ENCODE measurements at regions not wholly inside any gene's neighbourhood (a gene's known extent, or its start where the extent isn't known, plus 50 kb on each side); places are given as distances from the start of the nearest gene placed in this dataset.

DNA sequence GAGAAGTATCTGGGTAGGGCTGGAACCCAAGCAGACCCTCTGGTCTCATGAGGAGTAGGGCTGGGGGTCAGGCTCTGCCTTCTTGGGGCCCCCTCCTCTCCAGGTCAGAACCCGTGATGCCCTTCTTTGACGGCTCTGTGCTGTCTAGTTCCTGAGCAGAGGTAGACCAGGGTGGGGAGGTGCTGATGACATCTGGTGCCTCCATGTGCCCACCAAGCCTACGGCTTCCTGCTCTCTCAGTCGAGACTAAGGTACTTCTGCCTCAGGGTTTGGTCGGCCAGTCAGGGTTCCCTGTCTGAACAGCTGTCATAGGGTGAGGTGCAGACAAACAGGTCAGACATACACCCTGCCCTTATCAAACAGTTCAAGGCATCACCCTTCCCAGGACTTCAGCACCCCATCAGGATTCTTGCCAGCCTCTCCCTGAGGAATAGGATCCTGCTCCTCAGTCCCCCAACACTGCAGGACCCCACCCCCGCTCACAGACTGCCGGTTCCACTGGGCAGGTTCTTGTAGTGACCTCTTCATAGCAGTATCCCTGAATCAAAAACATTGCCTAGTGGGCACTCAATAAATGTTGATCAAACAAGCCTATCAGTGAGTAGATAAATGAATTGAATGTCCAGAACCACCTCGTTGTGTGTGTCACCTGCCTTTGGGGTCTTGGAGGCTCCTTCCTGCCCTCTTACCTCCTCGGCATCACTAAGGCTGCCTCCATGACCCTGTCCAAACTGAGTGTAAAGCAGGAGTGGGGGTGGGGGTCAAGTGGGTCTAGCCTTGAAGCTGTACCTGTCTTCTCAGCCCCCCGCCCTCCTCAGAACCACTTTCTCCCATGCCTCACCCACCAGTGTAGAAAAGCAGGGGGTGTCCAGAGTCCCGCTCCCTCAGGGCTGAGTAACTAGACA lies 158.2 kb downstream of the BUD13 start:
- TF ChIP-seq TEAD4 (IDR thresholded peaks at IDR 0.05) (no peak), TCF12 (IDR thresholded peaks at IDR 0.05; ENCODE audit: low read depth) (no peak), CREB1 (IDR thresholded peaks at IDR 0.05; ENCODE audit: low read depth) (no peak), ZBTB7A (IDR thresholded peaks at IDR 0.05; ENCODE audit: low read depth) (no peak), YY1 (IDR thresholded peaks at IDR 0.05; ENCODE audit: low read depth) (no peak), FOXM1 (IDR thresholded peaks at IDR 0.05; ENCODE audit: borderline replicate concordance, low read depth) (no peak), NFIC (IDR thresholded peaks at IDR 0.05) (no peak), RAD21 (IDR thresholded peaks at IDR 0.05; ENCODE audit: low read depth) (no peak), CEBPB (IDR thresholded peaks at IDR 0.05) (no peak)
- TF ChIP-seq, protein P1, sequence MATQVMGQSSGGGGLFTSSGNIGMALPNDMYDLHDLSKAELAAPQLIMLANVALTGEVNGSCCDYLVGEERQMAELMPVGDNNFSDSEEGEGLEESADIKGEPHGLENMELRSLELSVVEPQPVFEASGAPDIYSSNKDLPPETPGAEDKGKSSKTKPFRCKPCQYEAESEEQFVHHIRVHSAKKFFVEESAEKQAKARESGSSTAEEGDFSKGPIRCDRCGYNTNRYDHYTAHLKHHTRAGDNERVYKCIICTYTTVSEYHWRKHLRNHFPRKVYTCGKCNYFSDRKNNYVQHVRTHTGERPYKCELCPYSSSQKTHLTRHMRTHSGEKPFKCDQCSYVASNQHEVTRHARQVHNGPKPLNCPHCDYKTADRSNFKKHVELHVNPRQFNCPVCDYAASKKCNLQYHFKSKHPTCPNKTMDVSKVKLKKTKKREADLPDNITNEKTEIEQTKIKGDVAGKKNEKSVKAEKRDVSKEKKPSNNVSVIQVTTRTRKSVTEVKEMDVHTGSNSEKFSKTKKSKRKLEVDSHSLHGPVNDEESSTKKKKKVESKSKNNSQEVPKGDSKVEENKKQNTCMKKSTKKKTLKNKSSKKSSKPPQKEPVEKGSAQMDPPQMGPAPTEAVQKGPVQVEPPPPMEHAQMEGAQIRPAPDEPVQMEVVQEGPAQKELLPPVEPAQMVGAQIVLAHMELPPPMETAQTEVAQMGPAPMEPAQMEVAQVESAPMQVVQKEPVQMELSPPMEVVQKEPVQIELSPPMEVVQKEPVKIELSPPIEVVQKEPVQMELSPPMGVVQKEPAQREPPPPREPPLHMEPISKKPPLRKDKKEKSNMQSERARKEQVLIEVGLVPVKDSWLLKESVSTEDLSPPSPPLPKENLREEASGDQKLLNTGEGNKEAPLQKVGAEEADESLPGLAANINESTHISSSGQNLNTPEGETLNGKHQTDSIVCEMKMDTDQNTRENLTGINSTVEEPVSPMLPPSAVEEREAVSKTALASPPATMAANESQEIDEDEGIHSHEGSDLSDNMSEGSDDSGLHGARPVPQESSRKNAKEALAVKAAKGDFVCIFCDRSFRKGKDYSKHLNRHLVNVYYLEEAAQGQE (IDR thresholded peaks at IDR 0.05; ENCODE audit: low read depth) = no peak
- TF ChIP-seq, protein P2, sequence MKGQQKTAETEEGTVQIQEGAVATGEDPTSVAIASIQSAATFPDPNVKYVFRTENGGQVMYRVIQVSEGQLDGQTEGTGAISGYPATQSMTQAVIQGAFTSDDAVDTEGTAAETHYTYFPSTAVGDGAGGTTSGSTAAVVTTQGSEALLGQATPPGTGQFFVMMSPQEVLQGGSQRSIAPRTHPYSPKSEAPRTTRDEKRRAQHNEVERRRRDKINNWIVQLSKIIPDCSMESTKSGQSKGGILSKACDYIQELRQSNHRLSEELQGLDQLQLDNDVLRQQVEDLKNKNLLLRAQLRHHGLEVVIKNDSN (IDR thresholded peaks at IDR 0.05) = no peak

DNA sequence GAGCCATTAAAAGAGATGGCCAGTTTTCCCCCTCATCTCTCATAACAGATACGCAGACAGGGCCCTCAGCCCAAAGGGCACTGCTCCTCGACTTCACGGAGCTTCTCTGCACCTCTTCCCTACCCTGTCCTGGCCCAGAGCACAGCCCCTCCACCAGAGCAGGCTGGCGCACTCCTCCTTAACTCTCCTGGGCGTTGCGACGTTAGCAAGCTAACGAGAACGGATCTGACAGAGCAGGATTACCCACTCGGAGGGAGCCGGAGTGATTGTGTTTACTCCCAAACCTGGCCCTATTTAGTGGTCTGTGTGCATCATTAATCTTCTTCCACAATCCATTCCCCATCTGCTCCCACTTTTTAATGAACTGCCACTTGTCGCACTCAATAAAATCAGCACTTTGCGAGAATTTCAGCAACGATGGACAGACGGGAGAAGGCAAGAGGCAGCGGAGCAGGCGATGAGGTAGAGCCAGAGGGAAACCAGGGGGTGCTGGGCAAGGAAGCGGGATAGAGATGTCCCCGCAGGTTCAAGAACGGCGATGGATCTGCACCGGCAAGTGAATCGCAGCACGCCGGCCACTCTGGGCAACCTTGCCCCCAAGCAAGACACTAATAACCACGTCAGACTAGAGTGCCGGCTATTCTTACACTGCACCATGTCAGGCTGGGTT lies 159.4 kb downstream of the BUD13 start:
- TF ChIP-seq, protein P3, sequence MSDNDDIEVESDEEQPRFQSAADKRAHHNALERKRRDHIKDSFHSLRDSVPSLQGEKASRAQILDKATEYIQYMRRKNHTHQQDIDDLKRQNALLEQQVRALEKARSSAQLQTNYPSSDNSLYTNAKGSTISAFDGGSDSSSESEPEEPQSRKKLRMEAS (IDR thresholded peaks at IDR 0.05) = no peak
- TF ChIP-seq, protein P2 (IDR thresholded peaks at IDR 0.05) = no peak
- TF ChIP-seq FOXM1 (IDR thresholded peaks at IDR 0.05; ENCODE audit: borderline replicate concordance, low read depth) (no peak), TAF1 (IDR thresholded peaks at IDR 0.05; ENCODE audit: low read depth) (no peak), CEBPB (IDR thresholded peaks at IDR 0.05) (no peak), CREB1 (IDR thresholded peaks at IDR 0.05; ENCODE audit: low read depth) (no peak), YY1 (IDR thresholded peaks at IDR 0.05; ENCODE audit: low read depth) (no peak), TEAD4 (IDR thresholded peaks at IDR 0.05) (no peak), EP300 (IDR thresholded peaks at IDR 0.05; ENCODE audit: borderline replicate concordance) (no peak), NFIC (IDR thresholded peaks at IDR 0.05) (no peak), ZBTB7A (IDR thresholded peaks at IDR 0.05; ENCODE audit: low read depth) (no peak), EGR1 (IDR thresholded peaks at IDR 0.05) (no peak), RAD21 (IDR thresholded peaks at IDR 0.05; ENCODE audit: low read depth) (no peak), TCF12 (IDR thresholded peaks at IDR 0.05; ENCODE audit: low read depth) (no peak)
- TF ChIP-seq, protein P1 (IDR thresholded peaks at IDR 0.05; ENCODE audit: low read depth) = no peak

DNA sequence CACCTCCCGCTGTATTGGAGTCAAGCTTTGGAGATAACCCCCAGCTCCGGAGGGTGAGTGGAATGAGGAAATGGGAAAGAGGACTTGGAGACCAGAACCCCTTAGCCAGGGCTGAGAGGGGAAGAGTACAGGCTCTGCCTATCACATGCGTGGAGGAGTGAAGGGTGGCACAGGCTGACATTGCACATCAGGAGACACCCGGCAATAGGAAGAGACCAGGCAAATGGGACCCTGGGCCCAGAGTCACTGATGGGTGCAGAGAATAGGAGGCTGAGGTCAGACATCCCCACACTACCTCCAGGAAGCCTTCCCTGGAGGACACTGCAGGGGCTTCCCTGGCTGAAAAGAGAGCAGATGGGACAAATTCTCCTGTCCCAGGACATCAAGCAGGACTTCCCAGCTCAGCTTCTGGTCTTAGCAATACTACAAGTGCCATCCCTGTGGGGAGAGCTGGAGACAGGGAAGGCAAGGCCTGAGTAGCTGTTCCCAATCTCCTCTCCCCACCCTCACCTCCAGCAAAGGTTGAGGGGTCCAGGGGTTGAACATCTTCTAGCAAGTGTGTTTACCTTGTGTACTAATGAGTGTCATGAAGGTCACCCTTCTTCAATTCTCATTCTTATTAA lies 160.7 kb downstream of the BUD13 start:
- TF ChIP-seq, protein P1 (IDR thresholded peaks at IDR 0.05; ENCODE audit: low read depth) = no peak
- TF ChIP-seq CEBPB (IDR thresholded peaks at IDR 0.05) (no peak), TEAD4 (IDR thresholded peaks at IDR 0.05) (no peak)
- TF ChIP-seq, protein P2 (IDR thresholded peaks at IDR 0.05) = no peak

Measured in Ishikawa (cell line).